HG03139 (cell line): ENCODE measurements at regions not wholly inside any gene's neighbourhood (a gene's known extent, or its start where the extent isn't known, plus 50 kb on each side); places are given as distances from the start of the nearest gene placed in this dataset.

Experiments used
- ATAC-seq: cut with Tn5 transposase; IDR thresholded peaks from one replicate; pipeline ENCODE4 v1.9.1; 2021; ENCODE audit not compliant: unreplicated experiment

- no peak for ATAC-seq
Measured at GRCh38 chr22:48335442-48336139, 1492.1 kb downstream of the BRD1 start.

- no peak for ATAC-seq
Measured at GRCh38 chr22:48334971-48335370, 1492.7 kb downstream of the BRD1 start.

- ATAC-seq: no peak
Measured at GRCh38 chr22:48333816-48334735, 1493.6 kb downstream of the BRD1 start.

GRCh38 chr22:48333323-48333763, 1494.3 kb downstream of the BRD1 start:
- no peak for ATAC-seq

- no peak for ATAC-seq
Measured at GRCh38 chr22:48332438-48333322, 1495.0 kb downstream of the BRD1 start.

GRCh38 chr22:48331691-48332220, 1495.9 kb downstream of the BRD1 start:
- no peak for ATAC-seq

GRCh38 chr22:48331266-48331665, 1496.4 kb downstream of the BRD1 start:
- no peak for ATAC-seq

GRCh38 chr22:48327721-48328120, 1500.0 kb downstream of the BRD1 start:
- no peak for ATAC-seq

GRCh38 chr22:48323746-48324145, 1503.9 kb downstream of the BRD1 start:
- ATAC-seq: no peak

GRCh38 chr22:48322907-48323306, 1504.8 kb downstream of the BRD1 start:
- no peak for ATAC-seq

- ATAC-seq: no peak
Measured at GRCh38 chr22:48321986-48322545, 1505.6 kb downstream of the BRD1 start.

GRCh38 chr22:48320683-48321451, 1506.8 kb downstream of the BRD1 start:
- ATAC-seq: no peak

GRCh38 chr22:48320048-48320682, 1507.5 kb downstream of the BRD1 start:
- ATAC-seq: no peak

GRCh38 chr22:48319321-48320047, 1508.2 kb downstream of the BRD1 start:
- no peak for ATAC-seq

GRCh38 chr22:48318575-48319320, 1508.9 kb downstream of the BRD1 start:
- ATAC-seq: no peak

GRCh38 chr22:48318173-48318572, 1509.5 kb downstream of the BRD1 start:
- ATAC-seq: no peak

- no peak for ATAC-seq
Measured at GRCh38 chr22:48316257-48317250, 1511.1 kb downstream of the BRD1 start.
